Prostate gland (tissue), 2 donors: ENCODE measurements at regions not wholly inside any gene's neighbourhood (a gene's known extent, or its start where the extent isn't known, plus 50 kb on each side); places are given as distances from the start of the nearest gene placed in this dataset.

Source experiments
- CTCF ChIP-seq, 4 experiments: fragments of 200-600 bp in 2 of 4; fragments of 450-650 bp in 2 of 4; sonication (generic) in 2 of 4; IDR thresholded peaks; 1 replicate in 3 of 4; 2 replicates in 1 of 4; pipeline ENCODE4 v1.5.1; 2016 to 2019; ENCODE audit warnings: antibody characterized with exemption in 4 of 4, mild to moderate bottlenecking in 2 of 4, moderate library complexity in 2 of 4
- POLR2AphosphoS5 ChIP-seq: sonication (generic); formaldehyde crosslinking; IDR thresholded peaks from one replicate; pipeline ENCODE4 v1.6.1; 2017; ENCODE audit warnings: antibody characterized with exemption

GRCh38 chr4:1467581-1468458 is 61.6 kb upstream of the NKX1-1 start:
- no peak for TF ChIP-seq CTCF (IDR thresholded peaks at IDR 0.05)
- TF ChIP-seq POLR2AphosphoS5, result no peak
